DMS53 treated with DMSO at 0.1 percent for 48 hours (cell line): ENCODE measurements at regions not wholly inside any gene's neighbourhood (a gene's known extent, or its start where the extent isn't known, plus 50 kb on each side); places are given as distances from the start of the nearest gene placed in this dataset.

Source experiments
- DNase-seq: peaks from one replicate; lab custom pipeline; 2025; ENCODE audit not compliant: unreplicated experiment; lab: John Stamatoyannopoulos, UW

GRCh38 chr14:54343272-54344121 lies 53.3 kb upstream of the CDKN3 start:
- DNase-seq = peak; percentile 92

GRCh38 chr14:54344445-54344844 lies 52.4 kb upstream of the CDKN3 start:
- no peak for DNase-seq

GRCh38 chr14:54346257-54346656 lies 50.5 kb upstream of the CDKN3 start:
- DNase-seq = no peak
